ENCODE measurements at regions not wholly inside any gene's neighbourhood (a gene's known extent, or its start where the extent isn't known, plus 50 kb on each side); places are given as distances from the start of the nearest gene placed in this dataset.

GRCh38 chr7:155882596-155882995 is 70.3 kb upstream of the SHH start:
- TF ChIP-seq POLR2A (IDR thresholded peaks at IDR 0.05) (no peak), CTCF (IDR thresholded peaks at IDR 0.05) (no peak)

All from upper lobe of left lung (tissue), 4 donors.